HCT116 (cell line): ENCODE measurements at regions not wholly inside any gene's neighbourhood (a gene's known extent, or its start where the extent isn't known, plus 50 kb on each side); places are given as distances from the start of the nearest gene placed in this dataset.

Experiments
- ATAC-seq: fragments of 200-7000 bp; cut with Tn5 transposase; 2 replicates; pipeline ENCODE4 v1.9.1; 2020; ENCODE audit warnings: mild to moderate bottlenecking, moderate library complexity
- BruUV-seq: library from RNA; stranded (reverse); fragments of 400-500 nt; replicated peaks from 2 replicates; lab custom pipeline; 2021; lab: Mats Ljungman, UMichigan
- CTCF ChIA-PET: fragments of 300-600 bp; sonication (Branson Sonifier 250); formaldehyde crosslinking; loops from one replicate; lab custom pipeline; 2021; ENCODE audit warnings: antibody characterized with exemption; lab: Charles Lee
- POLR2A ChIA-PET: fragments of 300-600, 350-600 bp; sonication (Branson Sonifier 250); formaldehyde crosslinking; loops from one replicate; lab custom pipeline; 2021; ENCODE audit warnings: antibody characterized with exemption; lab: Charles Lee
- RAD21 ChIA-PET, 2 experiments: fragments of 300-600 bp; sonication (Branson Sonifier 250); formaldehyde crosslinking; loops; one replicate each; lab custom pipeline; 2023; ENCODE audit warnings: low total read pairs in 2 of 2; ENCODE audit not compliant: uncharacterized antibody in 2 of 2, unreplicated experiment in 2 of 2, low non-redundant PET in 1 of 2; lab: Charles Lee
- DNase-seq: peaks from one replicate; pipeline ENCODE4 v3.0.0-alpha.2; 2010; ENCODE audit warnings: low read depth, low spot score
- H2AFZ ChIP-seq: fragments of 200-600 bp; shearing (Covaris generic), sonication (generic); 2 replicates; pipeline ENCODE4 v1.6.1; 2017; ENCODE audit warnings: low read depth, mixed run types, mixed read lengths, antibody characterized with exemption, low read length; ENCODE audit not compliant: poor library complexity, severe bottlenecking
- H3K27ac ChIP-seq: 2 replicates; pipeline ENCODE4 v1.5.1; 2012; ENCODE audit warnings: low read depth, low read length
- H3K27me3 ChIP-seq: fragments of 200-600 bp; sonication (generic); 2 replicates; pipeline ENCODE4 v1.6.1; 2016; ENCODE audit warnings: mixed run types, low read length, mixed read lengths; ENCODE audit not compliant: insufficient read depth
- H3K36me3 ChIP-seq, 2 experiments: fragments of 200-500 bp in 1 of 2; fragments of 200-600 bp in 1 of 2; sonication (Bioruptor generic) in 1 of 2; sonication (generic) in 1 of 2; 2 replicates each; pipeline versions ENCODE4 v1.5.1 to v1.6.1; 2014 to 2016; ENCODE audit warnings: low read length in 2 of 2, inconsistent platforms in 1 of 2, mixed read lengths in 1 of 2, mixed run types in 1 of 2; ENCODE audit not compliant: insufficient read depth in 2 of 2, control insufficient read depth in 1 of 2
- H3K4me1 ChIP-seq, 2 experiments: fragments of 200-600 bp in 1 of 2; sonication (generic) in 1 of 2; 2 replicates each; pipeline versions ENCODE4 v1.5.1 to v1.6.1; 2012 to 2017; ENCODE audit warnings: low read length in 2 of 2, inconsistent platforms in 1 of 2, mild to moderate bottlenecking in 1 of 2, mixed read lengths in 1 of 2, mixed run types in 1 of 2, moderate library complexity in 1 of 2; ENCODE audit not compliant: insufficient read depth in 2 of 2, control insufficient read depth in 1 of 2
- H3K4me2 ChIP-seq: fragments of 200-600 bp; sonication (generic); 2 replicates; pipeline ENCODE4 v1.6.1; 2017; ENCODE audit warnings: mixed run types, low read length, mixed read lengths
- H3K4me3 ChIP-seq, 2 experiments: fragments of 200-600 bp in 1 of 2; sonication (generic) in 1 of 2; replicated peaks in 1 of 2; 2 replicates each; pipeline ENCODE4 v1.5.1; 2011 to 2016; ENCODE audit warnings: low read length in 2 of 2, control low read depth in 1 of 2, low read depth in 1 of 2, mild to moderate bottlenecking in 1 of 2, mixed read lengths in 1 of 2, mixed run types in 1 of 2
- H3K79me2 ChIP-seq: fragments of 200-600 bp; sonication (generic); 2 replicates; pipeline ENCODE4 v1.6.1; 2017; ENCODE audit warnings: mild to moderate bottlenecking, mixed run types, low read length, moderate library complexity, mixed read lengths; ENCODE audit not compliant: insufficient read depth
- H3K9ac ChIP-seq: fragments of 200-600 bp; sonication (generic); 2 replicates; pipeline ENCODE4 v1.6.1; 2016; ENCODE audit warnings: low read length, mixed read lengths
- H3K9me2 ChIP-seq: fragments of 200-600 bp; sonication (generic), shearing (Covaris generic); 2 replicates; pipeline ENCODE4 v1.6.1; 2017; ENCODE audit warnings: mixed run types, mild to moderate bottlenecking, moderate library complexity; ENCODE audit not compliant: insufficient read depth
- H3K9me3 ChIP-seq, 2 experiments: fragments of 200-500 bp in 1 of 2; fragments of 200-600 bp in 1 of 2; sonication (Bioruptor generic) in 1 of 2; sonication (generic) in 1 of 2; 2 replicates each; pipeline ENCODE4 v1.6.1; 2014 to 2017; ENCODE audit warnings: low read length in 2 of 2, mixed read lengths in 2 of 2, inconsistent platforms in 1 of 2, low read depth in 1 of 2, mild to moderate bottlenecking in 1 of 2, mixed run types in 1 of 2, moderate library complexity in 1 of 2; ENCODE audit not compliant: control insufficient read depth in 1 of 2, insufficient read depth in 1 of 2
- H4K20me1 ChIP-seq: fragments of 200-600 bp; sonication (generic), shearing (Covaris generic); 2 replicates; pipeline ENCODE4 v1.6.1; 2017; ENCODE audit warnings: mixed run types, mild to moderate bottlenecking, moderate library complexity; ENCODE audit not compliant: insufficient read depth
- ATF3 ChIP-seq: IDR thresholded peaks from 2 replicates; pipeline ENCODE4 v1.6.1; 2012
- CEBPB ChIP-seq: IDR thresholded peaks from 2 replicates; pipeline ENCODE4 v1.6.1; 2012; ENCODE audit warnings: low read depth
- CTCF ChIP-seq, 3 experiments: fragments of 200-600 bp in 1 of 3; sonication (generic) in 1 of 3; IDR thresholded peaks in 2 of 3; conservative IDR thresholded peaks in 1 of 3; 2 replicates each; pipeline ENCODE4 v1.5.1; 2012 to 2017; ENCODE audit warnings: low read depth in 2 of 3, low read length in 2 of 3, antibody characterized with exemption in 1 of 3, borderline replicate concordance in 1 of 3, control low read depth in 1 of 3, mild to moderate bottlenecking in 1 of 3, mixed read lengths in 1 of 3, mixed run types in 1 of 3, moderate library complexity in 1 of 3; ENCODE audit not compliant: insufficient read depth in 1 of 3
- JUND ChIP-seq: IDR thresholded peaks from 2 replicates; pipeline ENCODE4 v1.6.1; 2012
- REST ChIP-seq: IDR thresholded peaks from 2 replicates; pipeline ENCODE4 v1.6.1; 2012; ENCODE audit warnings: low read depth
- TCF7L2 ChIP-seq: IDR thresholded peaks from 2 replicates; pipeline ENCODE4 v1.7.0; 2011; ENCODE audit warnings: borderline replicate concordance, inconsistent platforms; ENCODE audit not compliant: insufficient read depth, insufficient read length; ENCODE audit errors: extremely low read depth
- ZNF274 ChIP-seq: fragments of 200-500 bp; sonication (Bioruptor generic); IDR thresholded peaks from 2 replicates; pipeline ENCODE4 v1.6.1; 2014; ENCODE audit warnings: mild to moderate bottlenecking, low read depth, low read length, inconsistent platforms
- intact Hi-C: fragments of 100-400 bp; cut with micrococcal nuclease; formaldehyde crosslinking; loops from 2 replicates; pipeline ENCODE4 v1.10.0; 2022
- TF ChIP-seq, protein P1 (sequence below): IDR thresholded peaks from 2 replicates; pipeline ENCODE4 v1.6.1; 2012

- POLR2A ChIA-PET = no interaction called here
- H3K4me2 ChIP-seq = no peak overlapping the region
- no peak for DNase-seq
Measured at GRCh38 chr12:69055706-69056105, 122.7 kb upstream of the CPM start.

More at GRCh38 chr12:69055706-69056105, 122.7 kb upstream of the CPM start:
- Histone ChIP-seq H3K36me3 (no peaks in the 10 kb centered on the region), H3K4me3 (no peak overlapping the region), H3K9me2 (no peaks in the 10 kb centered on the region), H3K9ac (no peak overlapping the region), H3K27me3 (no peaks in the 10 kb centered on the region), H3K27ac (no peak overlapping the region), H2AFZ (no peak overlapping the region), H4K20me1 (no peaks in the 10 kb centered on the region), H3K9me3 (no peaks in the 10 kb centered on the region), H3K4me1 (peaks cover 8 to 39% of the 10 kb centered on the region in 2 experiments), H3K79me2 (no peaks in the 10 kb centered on the region)
- intact Hi-C loops = no loop called here
- RAD21 ChIA-PET = no interaction called here
- TF ChIP-seq ZNF274 (no peak), ATF3 (no peak), CTCF (IDR thresholded peaks at IDR 0.05 in 2 of 3, conservative IDR thresholded peaks at IDR 0.05 in 1 of 3; ENCODE audit: borderline replicate concordance in 1 of 3, insufficient read depth in 1 of 3, low read depth in 2 of 3, low read length in 2 of 3) (no peak), TCF7L2 (no peak), REST (no peak), JUND (no peak), CEBPB (no peak)
- TF ChIP-seq, protein P1, sequence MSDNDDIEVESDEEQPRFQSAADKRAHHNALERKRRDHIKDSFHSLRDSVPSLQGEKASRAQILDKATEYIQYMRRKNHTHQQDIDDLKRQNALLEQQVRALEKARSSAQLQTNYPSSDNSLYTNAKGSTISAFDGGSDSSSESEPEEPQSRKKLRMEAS = no peak
- no peak for ATAC-seq
- CTCF ChIA-PET = no interaction called here
- BruUV-seq = no TSS peak
